Retinal pigment epithelial cell (primary cell): ENCODE measurements at regions not wholly inside any gene's neighbourhood (a gene's known extent, or its start where the extent isn't known, plus 50 kb on each side); places are given as distances from the start of the nearest gene placed in this dataset.
A peak's percentile ranks its signal among the peaks of the same experiment; 100 is the strongest.
"Not testable (repeated sequence)": the region's sequence is repeated elsewhere in the genome, so short reads cannot be mapped to it uniquely, and the experiment has no call there.

Experiments
- DNase-seq: peaks from one replicate; pipeline ENCODE4 v3.0.0-alpha.2; 2010; ENCODE audit warnings: low read depth
- H3K4me3 ChIP-seq: 2 replicates; pipeline ENCODE4 v1.5.1; 2011; ENCODE audit warnings: mild to moderate bottlenecking, low read length, control low read depth, moderate library complexity
- CTCF ChIP-seq: conservative IDR thresholded peaks from 2 replicates; pipeline ENCODE4 v1.5.1; 2011; ENCODE audit warnings: low read depth, low read length, control low read depth, inconsistent platforms

GRCh38 chr14:49962621-49963020 is 69.7 kb downstream of the ARF6 start:
- no peak overlapping the region for H3K4me3 ChIP-seq
- no peak for DNase-seq
- no peak for TF ChIP-seq CTCF

- not testable (repeated sequence) for DNase-seq, H3K4me3 ChIP-seq
Measured at GRCh38 chr14:49965068-49965651, 72.3 kb downstream of the ARF6 start.

DNA sequence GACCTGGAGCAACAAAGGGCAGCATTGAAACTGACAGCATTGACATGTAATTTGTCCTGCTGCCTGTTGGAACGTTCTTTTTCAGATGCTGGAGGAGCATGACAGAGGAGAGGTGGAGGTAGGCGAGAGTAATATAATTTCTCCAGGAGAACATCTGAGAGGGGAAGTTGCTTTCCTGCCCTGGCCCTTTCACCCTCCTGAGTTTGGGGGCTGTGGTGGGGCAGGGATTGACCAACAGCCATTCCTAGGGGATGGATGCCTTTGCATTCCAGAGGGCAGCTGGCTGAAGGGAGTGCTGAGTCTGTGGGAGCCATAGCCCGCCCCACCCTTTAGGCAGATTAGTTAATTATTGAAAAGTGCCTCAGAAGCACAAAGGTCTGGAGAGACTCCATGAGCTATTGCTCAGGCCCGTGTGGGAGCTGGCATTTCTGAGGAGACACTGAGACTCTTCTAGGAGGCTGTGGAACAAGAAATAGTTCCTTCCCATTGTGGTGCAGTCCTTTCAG is 73.5 kb downstream of the ARF6 start:
- no peak for DNase-seq
- H3K4me3 ChIP-seq = no peak overlapping the region
- no peak for TF ChIP-seq CTCF

DNA sequence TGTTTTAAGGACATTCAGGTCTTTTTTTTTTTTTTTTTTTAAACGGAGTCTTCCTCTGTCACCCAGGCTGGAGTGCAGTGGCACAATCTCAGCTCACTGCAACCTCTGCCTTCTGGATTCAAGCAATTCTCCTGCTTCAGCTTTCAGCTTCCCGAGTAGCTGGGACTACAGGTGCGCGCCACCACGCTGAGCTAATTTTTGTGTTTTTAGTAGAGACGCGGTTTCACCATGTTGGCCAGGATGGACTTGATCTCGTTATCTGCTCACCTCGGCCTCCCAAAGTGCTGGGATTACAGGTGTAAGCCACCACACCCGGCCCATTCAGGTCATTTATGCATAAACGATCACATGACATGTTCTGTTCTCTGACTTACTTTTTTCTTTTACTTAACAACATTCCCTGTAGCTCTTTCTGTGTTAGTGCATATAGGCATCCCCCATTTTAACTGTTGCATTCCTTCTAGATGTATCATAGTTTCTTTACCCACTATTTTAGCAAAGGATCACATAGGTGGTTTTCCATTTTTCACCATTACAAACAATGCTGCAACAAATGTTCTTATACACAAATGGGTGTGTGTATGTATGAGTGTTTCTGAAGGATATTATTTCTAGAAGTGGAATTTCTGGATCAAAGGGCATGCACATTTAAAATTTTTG is 74.2 kb downstream of the ARF6 start:
- TF ChIP-seq CTCF = no peak
- no peak for DNase-seq
- H3K4me3 ChIP-seq = no peak overlapping the region

- no peak for DNase-seq
- no peak for TF ChIP-seq CTCF
- no peak overlapping the region for H3K4me3 ChIP-seq
Measured at GRCh38 chr14:49969961-49970360, 77.1 kb downstream of the ARF6 start.

DNA sequence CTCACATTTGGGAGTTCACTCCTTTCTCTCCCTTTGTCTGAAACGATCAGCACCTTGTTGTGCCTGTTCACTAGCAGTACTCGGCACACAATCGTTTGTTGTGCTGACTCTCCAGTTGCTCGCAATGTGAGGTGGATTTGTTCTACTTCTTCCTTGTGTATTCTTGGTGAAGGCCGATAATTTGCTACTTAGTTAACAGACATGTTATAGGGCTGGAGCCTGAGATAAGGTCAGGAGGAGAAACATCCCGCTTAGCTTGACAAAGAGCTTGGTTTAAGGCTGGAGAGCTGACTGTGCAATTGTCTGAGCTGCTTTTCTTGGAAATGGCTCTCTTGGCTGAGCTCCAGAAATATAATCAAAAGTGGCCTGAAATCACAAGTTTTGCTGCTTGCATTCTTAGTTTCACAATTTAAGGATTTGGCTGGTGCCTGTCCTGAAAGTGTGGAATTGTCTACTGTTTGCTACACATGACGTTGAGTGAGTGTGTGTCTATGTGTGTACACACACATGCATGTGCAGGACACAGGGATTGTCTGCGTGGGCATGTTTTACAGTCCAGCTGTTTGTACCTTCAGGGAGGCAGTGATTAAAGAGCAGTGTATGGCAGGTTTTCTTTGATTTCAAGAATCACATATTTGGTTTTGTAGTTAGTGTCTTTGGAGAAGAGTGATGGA is 77.7 kb downstream of the ARF6 start:
- peak; percentile 79 for DNase-seq
- H3K4me3 ChIP-seq = no peak overlapping the region
- no peak for TF ChIP-seq CTCF

DNA sequence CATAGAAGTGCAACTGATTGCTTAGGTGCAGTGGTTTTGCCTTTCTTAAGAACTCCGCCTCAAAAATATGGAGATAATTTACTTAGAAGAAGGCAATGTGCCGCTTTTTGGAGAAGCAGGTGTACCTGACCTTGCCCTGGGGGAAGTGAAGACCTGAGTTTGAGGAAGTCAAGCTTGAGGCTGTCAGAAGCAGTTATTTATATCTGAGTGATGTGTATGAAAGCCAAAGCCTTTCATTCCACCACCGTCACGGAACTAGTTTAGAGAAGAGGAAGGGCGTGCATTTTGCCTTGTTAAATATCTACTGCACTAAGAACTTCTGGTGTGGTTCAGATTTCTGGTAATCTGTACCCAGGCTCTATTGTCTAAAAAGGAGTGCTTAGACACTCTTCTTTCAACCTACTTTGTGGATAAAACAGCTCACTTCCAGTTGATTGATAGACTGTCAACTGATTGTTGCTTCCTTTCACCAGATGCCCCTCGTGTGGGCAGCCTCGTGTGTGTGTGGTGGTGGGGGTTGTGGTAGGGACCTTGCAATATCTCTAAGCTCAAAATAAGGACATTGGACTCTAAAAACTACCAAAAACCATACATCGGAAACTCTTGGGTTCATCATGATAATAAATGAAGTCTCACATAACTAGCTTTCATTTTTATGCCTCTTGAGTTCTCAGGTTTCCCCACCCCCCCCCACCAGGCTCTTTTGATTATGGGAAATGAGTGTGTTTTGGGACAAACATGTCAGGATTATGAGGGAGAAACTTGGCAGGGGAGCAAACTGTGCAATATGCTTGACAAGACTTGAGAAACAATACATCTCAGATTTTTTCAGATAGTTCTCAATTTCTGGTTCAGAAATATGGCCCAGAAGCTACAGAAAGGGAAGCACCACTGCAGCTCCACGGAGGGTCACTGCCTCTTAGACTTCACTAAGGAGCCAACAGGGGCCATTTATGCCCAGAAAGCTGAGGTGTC is 78.6 kb downstream of the ARF6 start:
- DNase-seq = no peak
- TF ChIP-seq CTCF = peak; percentile 6
- no peak overlapping the region for H3K4me3 ChIP-seq
